Stomach (tissue), 4 donors: ENCODE measurements at regions not wholly inside any gene's neighbourhood (a gene's known extent, or its start where the extent isn't known, plus 50 kb on each side); places are given as distances from the start of the nearest gene placed in this dataset.

Experiments used
- EP300 ChIP-seq: sonication (generic); formaldehyde crosslinking; IDR thresholded peaks from one replicate; pipeline ENCODE4 v1.6.1; 2017; ENCODE audit warnings: antibody characterized with exemption
- TF ChIP-seq, protein P1 (sequence below), 7 experiments: fragments of 450-650 bp in 4 of 7; fragments of 200-600 bp in 3 of 7; sonication (generic) in 3 of 7; IDR thresholded peaks; one replicate each; pipeline ENCODE4 v1.5.1; 2016 to 2019; ENCODE audit warnings: antibody characterized with exemption in 7 of 7, control low read depth in 2 of 7, mild to moderate bottlenecking in 1 of 7

- TF ChIP-seq EP300: no peak
- TF ChIP-seq, protein P1, sequence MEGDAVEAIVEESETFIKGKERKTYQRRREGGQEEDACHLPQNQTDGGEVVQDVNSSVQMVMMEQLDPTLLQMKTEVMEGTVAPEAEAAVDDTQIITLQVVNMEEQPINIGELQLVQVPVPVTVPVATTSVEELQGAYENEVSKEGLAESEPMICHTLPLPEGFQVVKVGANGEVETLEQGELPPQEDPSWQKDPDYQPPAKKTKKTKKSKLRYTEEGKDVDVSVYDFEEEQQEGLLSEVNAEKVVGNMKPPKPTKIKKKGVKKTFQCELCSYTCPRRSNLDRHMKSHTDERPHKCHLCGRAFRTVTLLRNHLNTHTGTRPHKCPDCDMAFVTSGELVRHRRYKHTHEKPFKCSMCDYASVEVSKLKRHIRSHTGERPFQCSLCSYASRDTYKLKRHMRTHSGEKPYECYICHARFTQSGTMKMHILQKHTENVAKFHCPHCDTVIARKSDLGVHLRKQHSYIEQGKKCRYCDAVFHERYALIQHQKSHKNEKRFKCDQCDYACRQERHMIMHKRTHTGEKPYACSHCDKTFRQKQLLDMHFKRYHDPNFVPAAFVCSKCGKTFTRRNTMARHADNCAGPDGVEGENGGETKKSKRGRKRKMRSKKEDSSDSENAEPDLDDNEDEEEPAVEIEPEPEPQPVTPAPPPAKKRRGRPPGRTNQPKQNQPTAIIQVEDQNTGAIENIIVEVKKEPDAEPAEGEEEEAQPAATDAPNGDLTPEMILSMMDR (IDR thresholded peaks at IDR 0.05): no peak
Observed at GRCh38 chr10:4383651-4384098, 442.3 kb upstream of the AKR1E2 start.
